NCI-H460 (cell line): ENCODE measurements at regions not wholly inside any gene's neighbourhood (a gene's known extent, or its start where the extent isn't known, plus 50 kb on each side); places are given as distances from the start of the nearest gene placed in this dataset.

ENCODE experiments used
- DNase-seq: peaks from one replicate; pipeline ENCODE4 v3.0.0-alpha.2; 2016; ENCODE audit warnings: low read depth; ENCODE audit errors: extremely low read depth

- no peak for DNase-seq
These were observed 466.6 kb downstream of the GALR1 start for GRCh38 chr18:77716282-77716681.

GRCh38 chr18:77733292-77733903, 483.8 kb downstream of the GALR1 start:
- no peak for DNase-seq

- DNase-seq, result no peak
These were observed 487.2 kb downstream of the GALR1 start for GRCh38 chr18:77736842-77737241.

- DNase-seq, result no peak
These were observed 487.8 kb downstream of the GALR1 start for GRCh38 chr18:77737405-77737804.

GRCh38 chr18:77749089-77749488, 499.4 kb downstream of the GALR1 start:
- no peak for DNase-seq

- DNase-seq, result no peak
These were observed 500.4 kb downstream of the GALR1 start for GRCh38 chr18:77750006-77750405.

GRCh38 chr18:77754475-77755044, 504.9 kb downstream of the GALR1 start:
- DNase-seq, result no peak

- no peak for DNase-seq
These were observed 505.5 kb downstream of the GALR1 start for GRCh38 chr18:77755187-77755586.

- DNase-seq, result no peak
These were observed 511.7 kb downstream of the GALR1 start for GRCh38 chr18:77761332-77761731.

GRCh38 chr18:77762014-77762413, 512.4 kb downstream of the GALR1 start:
- no peak for DNase-seq

GRCh38 chr18:77762642-77763041, 513.0 kb downstream of the GALR1 start:
- DNase-seq, result no peak

GRCh38 chr18:77763530-77764145, 514.0 kb downstream of the GALR1 start:
- no peak for DNase-seq

- peak; percentile 30 for DNase-seq
These were observed 515.8 kb downstream of the GALR1 start for GRCh38 chr18:77765468-77765867.

GRCh38 chr18:77766421-77766820, 516.8 kb downstream of the GALR1 start:
- no peak for DNase-seq

GRCh38 chr18:77772177-77772576, 522.5 kb downstream of the GALR1 start:
- no peak for DNase-seq

GRCh38 chr18:77776104-77776503, 526.5 kb downstream of the GALR1 start:
- no peak for DNase-seq

GRCh38 chr18:77777163-77777562, 527.5 kb downstream of the GALR1 start:
- no peak for DNase-seq

- DNase-seq, result no peak
These were observed 535.2 kb downstream of the GALR1 start for GRCh38 chr18:77784759-77785379.

GRCh38 chr18:77785415-77785975, 535.8 kb downstream of the GALR1 start:
- DNase-seq, result no peak

- DNase-seq, result no peak
These were observed 553.4 kb downstream of the GALR1 start for GRCh38 chr18:77803024-77803423.

- no peak for DNase-seq
These were observed 554.7 kb downstream of the GALR1 start for GRCh38 chr18:77804382-77804781.

GRCh38 chr18:77807650-77808049, 558.0 kb downstream of the GALR1 start:
- no peak for DNase-seq
